ENCODE measurements at regions not wholly inside any gene's neighbourhood (a gene's known extent, or its start where the extent isn't known, plus 50 kb on each side); places are given as distances from the start of the nearest gene placed in this dataset.

GRCh38 chr2:183463821-183464220, 339.6 kb downstream of the NUP35 start:
- TF ChIP-seq CTCF (IDR thresholded peaks at IDR 0.05) (no peak), POLR2A (IDR thresholded peaks at IDR 0.05) (no peak)

Data from Peyer's patch (tissue), 4 donors.